EL (cell line): ENCODE measurements at regions not wholly inside any gene's neighbourhood (a gene's known extent, or its start where the extent isn't known, plus 50 kb on each side); places are given as distances from the start of the nearest gene placed in this dataset.
"Not testable (repeated sequence)": the region's sequence is repeated elsewhere in the genome, so short reads cannot be mapped to it uniquely, and the experiment has no call there.

Source experiments
- DNase-seq: peaks from one replicate; pipeline ENCODE4 v3.0.0-alpha.2; 2016

DNA sequence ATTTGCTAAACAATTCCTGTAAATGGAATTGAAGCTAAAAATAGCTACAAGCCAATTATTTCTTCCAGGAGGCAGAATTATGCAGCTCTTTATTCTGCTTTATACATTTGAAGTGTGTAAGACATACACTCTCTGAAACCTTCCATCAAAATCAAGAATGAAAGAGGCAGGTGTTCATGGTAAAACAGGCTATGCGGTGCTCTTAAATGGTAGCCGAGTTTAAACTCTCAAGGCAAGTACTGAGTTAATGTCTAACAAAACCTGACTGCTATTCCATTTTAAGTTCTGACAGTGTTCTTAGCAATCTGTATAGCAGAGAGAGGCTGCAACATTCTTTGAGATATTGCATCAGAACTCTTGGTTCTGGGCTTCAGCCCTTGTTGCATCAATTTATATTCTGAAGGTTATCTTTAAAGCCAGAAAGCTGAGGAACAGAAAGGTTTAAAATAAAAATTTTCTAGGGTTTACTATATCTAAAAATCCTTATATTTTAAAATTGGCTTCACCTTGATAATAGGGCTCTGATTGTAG is 248.3 kb upstream of the CCNG1 start:
- DNase-seq, result no peak

DNA sequence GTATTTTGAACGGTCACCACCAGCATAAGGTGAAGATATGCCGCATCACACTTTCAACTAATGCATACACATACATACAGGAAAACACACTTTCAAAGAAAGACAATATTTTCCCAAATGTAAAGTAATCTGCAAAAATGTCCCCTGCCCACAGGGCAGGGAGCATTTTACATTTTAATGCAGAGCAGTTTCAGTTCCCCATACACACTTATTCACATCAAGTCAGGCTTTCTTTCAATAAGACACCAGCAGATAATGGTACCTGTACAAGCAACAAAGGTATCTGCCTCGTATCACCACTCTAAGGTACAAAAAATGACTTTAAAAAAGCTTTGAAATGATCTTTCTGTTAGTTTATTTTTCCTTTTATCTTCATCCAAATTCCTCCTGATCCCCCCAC is 247.1 kb upstream of the CCNG1 start:
- DNase-seq, result no peak

DNA sequence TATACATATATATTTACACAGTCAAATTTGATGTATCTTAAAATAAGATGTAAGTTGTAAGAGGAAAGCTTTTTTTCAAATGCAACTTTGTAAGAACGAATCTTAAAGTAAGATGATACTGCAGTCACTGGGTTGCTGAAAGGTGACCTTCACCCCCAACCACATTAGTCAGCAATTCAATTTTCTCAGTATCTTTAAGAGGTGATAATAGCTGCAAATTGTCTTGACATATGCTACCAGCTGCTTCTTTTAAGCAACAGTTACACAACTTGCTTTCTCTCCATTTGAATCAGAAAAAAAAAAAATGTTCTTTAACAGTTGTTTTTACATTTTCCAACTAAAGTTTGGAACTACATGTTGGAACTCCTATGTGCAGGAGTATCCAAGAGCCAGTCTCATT is 246.6 kb upstream of the CCNG1 start:
- DNase-seq, result no peak

DNA sequence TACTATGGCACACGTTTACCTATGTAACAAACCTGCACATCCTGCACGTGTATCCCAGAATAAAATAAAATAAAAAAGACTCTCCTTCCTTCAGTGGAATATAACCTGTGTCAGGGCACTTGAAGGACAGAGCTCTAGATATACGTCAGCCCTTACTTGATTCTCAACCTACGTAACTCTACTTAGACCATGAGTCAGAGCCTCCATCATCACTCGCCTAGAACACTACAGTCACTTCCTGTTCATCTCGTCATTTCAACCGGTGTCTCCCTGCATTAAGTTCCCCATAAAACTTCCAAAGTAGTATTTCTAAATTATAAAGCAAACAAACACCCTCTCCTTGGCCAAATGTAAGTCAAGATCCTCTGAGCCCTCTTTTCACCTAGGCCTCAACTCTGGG is 243.5 kb upstream of the CCNG1 start:
- no peak for DNase-seq

DNA sequence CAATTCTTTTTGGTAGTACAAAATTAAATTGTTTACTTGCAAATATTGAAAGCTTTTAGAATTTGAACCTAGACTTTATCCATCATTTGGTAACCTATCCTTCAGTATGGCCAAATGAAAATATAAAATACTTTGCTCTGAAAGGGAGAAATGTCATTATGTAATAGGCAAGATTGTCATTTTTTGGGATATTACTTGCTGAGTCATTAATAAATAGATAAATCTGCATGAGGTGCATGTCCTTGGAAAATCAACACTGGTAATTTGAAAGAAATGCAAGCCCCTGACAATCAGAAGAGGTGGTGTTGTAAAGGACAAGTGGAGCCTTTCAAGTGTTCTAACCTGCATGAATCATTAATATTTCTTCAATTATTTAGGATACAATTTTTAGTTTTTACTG is 231.8 kb upstream of the CCNG1 start:
- no peak for DNase-seq

DNA sequence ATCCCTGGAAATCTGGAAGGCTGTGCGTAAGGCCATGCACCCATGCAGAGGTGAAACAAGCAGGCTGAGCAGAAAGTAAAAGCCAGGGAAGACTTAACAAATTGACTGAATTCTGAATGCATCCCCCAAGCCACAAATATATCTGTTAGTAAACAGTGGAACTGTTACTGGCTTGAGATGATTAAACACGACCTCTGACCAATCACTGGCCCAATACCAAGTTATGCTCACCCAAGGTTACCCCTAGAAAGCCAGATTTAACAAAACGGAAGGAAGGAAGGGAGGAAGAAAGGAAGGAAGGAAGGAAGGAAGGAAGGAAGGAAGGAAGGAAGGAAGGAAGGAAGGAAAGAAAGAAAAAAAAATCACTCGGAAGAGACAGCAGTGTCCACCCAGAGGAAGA is 215.8 kb upstream of the CCNG1 start:
- DNase-seq, result no peak

DNA sequence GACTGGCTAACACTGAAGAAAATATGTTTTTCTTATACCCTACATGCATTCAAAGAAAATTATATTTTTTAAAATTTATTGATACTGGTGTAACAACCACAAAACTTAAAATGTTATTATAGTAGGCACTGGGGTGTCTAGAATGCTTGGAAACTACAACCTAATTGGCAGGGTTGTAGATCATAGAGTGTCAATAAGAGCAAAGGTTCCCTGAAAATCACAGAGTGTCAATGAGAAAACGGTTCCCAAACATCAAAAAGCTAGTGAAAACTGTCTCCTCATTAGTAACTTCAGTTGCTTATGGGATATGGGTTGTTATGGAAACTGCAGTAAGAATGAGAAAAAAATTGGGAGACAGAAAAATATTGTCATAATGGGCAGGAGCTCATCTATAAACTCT is 214.4 kb upstream of the CCNG1 start:
- DNase-seq, result no peak

DNA sequence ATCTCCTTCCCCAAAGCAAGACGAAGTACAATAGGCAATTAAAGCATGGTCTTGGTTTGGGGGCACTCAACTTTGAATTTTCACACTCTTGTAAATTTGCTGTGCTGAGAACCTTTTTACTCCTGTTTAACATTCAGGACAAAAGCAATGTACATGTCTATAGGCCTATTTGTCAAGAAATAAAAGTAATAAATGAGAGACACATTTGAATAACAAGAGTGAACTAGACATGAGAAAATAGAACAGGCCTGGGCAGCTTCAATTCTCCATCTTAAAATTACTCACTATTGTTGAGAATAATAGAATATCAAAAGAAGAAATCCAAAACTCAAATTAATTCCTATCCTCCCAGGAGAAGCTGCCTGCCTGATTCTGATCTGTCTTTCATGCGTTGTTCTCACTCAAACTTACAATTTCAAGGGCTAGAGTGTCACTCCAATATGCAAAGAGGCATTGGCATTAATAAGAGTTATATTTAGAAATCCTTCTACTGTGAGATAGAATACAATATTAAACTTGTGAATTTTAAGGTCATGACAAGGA is 192.9 kb upstream of the CCNG1 start:
- no peak for DNase-seq

DNA sequence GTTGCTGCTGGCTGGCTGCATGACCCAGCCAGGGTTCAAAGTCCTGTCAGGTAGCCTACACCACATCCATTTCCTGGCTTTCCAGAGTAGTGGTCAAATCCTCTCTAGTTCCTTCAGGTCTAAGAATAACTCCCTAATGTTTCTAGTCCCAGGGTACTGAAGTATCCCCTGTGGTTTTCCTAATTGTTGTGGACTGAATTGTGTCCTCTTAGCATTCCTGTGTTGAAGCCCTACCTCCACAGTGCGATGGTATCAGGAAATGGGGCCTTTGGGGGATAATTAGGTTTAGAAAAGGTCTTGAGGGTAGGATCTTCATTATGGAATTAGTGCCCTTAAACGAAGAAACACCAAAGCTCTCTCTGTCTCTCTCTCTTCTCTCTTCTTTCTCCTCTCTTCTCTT is 191.8 kb upstream of the CCNG1 start:
- no peak for DNase-seq

DNA sequence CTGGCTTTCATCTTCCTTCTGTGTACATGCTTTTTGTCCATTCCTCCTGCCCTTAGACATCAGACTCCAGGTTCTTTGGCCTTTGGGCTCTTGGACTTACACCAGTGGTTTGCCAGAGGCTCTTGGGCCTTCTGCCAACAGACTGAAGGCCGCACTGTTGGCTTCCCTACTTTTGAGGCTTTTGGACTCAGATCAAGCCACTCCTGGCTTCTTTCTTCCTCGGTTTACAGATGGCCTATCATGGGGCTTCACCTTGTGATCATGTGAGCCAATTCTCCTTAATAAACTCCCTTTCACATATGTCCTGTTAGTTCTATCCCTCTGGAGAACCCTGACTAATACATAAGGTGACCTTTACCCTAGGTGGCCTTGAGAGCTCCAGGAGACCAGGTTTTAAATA is 189.1 kb upstream of the CCNG1 start:
- no peak for DNase-seq

DNA sequence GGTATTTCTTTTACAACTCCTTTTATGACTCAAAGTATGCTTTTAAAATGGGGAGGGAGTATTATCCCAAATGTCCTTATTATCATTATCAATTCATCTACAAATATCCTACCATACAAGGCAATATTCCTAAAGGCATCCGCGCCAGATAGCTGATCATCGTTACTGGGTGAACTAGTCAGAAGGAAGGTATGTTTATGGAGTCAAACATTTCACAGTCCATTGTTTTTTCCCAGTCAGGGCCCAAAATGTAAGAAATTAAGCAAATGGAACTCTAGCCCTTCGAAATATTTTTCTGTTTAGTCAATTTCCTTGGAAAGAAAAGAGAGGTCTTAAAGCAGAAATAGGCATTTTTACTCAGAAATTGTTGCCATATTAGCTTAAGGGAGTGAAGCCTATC is 188.5 kb upstream of the CCNG1 start:
- DNase-seq, result peak; percentile 15

DNA sequence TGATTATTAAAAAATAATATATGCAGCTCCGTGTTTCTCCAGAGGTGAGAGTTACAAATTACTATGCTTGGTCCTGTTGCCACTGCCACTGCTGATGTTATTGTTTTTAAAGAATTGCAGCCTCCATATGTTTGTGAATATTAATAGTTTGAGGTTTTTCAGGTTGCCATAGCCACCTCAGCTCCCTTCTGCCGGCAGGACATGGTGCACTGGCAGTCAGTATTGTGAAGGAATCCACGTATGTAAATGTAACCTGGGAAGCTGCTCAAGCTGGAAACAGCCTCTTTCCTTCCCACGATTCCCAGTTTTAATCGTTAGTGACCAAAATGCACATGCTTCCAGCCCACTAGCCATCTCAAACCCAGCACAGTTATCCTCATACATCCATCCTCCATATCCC is 184.4 kb upstream of the CCNG1 start:
- no peak for DNase-seq

DNA sequence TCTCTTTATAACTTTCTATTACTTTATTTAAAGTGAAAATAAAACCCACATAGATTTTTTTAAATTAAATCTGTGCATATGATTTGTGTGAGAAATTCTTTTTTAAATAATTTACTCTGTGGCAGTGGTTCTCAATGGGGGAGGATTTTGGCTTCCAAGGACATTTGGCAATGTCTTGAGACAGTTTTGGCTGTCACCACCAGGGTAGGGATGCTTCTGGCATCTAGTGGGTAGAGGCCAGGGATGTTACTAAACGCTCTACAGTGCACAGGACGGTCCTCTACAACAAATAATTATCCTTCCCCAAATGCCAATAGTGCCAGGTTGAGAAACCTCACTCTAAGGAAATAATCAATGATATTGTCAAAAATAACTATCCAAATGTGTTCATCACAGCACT is 177.9 kb upstream of the CCNG1 start:
- DNase-seq, result no peak

DNA sequence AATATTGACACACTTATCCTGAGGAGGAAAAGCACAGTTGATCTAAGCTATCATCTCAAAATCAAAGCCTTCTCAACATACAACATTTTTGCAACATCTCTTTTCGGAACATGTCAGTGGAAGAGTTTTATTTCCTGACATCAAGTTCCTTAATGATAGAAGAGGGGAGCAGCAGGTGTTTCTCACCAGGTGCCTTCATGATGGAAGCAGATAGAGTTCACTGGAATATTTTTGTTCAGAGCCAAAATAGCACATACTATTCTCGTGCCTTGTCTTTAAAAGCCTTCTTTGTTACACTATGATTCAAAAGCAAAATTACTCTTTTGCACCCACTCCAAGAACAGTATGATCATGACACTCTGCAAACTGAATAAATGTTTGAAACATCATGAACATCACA is 176.9 kb upstream of the CCNG1 start:
- DNase-seq, result no peak

DNA sequence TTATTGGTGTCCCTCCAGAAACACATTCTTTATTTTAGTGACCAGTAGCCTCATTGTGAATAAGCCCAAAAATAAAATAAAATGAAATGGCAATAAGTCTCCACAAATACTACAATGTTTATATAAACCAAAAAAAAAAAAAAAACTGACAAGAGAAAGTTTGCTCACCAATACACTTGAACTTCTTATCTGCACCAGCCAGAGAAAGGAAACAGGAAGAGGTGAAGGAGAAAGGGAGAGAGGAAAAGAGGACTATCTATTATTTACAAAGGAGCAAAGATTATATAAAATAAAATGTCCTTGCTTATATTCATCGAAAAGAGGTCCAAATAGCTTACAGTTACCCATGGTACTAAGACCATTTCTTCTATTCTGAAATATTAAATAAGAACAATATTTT is 176.4 kb upstream of the CCNG1 start:
- DNase-seq, result no peak

DNA sequence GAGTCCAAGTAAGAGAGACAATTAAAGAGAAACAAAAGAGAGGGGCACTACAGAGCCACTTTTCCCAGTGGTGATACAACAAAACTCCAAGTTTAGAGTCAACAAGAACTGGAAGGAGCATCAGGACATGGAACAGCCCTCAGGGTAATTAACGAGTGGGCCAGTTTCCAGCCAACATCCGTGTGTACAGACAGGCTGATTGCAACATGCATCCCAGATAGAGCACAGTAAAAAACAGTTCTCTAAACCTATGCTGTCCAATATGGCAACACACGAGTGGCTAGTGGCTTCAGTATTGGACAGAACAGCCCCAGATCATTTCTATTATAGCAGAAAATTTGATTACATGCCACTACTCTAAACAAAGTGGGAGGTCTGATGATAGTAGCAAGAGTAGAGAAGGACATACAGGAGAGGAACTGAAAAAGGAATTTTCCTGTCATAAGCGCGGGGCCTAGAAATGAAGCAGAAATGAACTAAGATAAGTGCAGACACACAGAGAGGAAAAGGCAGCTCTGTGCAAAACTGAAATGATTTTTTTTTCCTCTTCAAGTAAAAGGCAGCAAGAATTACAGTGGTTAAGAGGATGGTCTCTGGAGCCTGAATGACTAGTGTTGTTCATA is 175.6 kb upstream of the CCNG1 start:
- DNase-seq, result no peak

DNA sequence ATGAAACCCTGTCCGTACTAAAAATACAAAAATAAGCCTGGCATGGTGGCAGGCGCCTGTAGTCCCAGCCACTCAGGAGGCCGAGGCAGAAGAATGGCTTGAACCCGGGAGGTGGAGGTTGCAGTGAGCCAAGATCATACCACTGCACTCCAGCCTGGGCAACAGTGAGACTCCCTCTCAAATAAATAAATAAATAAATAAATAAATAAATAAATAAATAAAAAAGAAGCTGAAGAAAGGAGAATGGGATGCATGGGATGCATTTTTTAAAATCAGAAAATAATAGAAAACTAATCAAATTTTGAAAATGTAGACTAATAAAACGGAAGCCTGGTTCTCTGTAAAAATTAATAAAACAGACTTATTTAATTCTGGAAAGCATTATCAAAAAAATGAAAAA is 171.1 kb upstream of the CCNG1 start:
- DNase-seq, result not testable (repeated sequence)

DNA sequence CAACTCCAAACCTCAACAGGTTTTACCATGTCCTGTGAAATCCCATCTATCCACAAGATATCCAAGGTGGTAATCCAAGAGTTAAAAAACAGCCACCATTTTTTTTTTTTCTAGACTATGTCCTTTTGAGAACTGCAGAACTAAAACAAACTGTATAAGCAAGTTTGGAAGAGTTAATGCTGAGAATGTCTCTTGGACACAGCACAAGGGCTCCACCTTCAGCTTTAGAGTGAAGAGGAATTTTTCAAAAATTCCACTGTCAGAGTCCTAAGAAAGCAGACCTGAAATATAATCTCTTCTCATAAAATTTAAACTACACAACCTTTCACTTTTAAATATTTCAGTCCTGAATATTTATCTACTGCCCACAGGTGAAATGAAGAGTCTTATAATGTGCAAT is 167.8 kb upstream of the CCNG1 start:
- DNase-seq, result no peak

DNA sequence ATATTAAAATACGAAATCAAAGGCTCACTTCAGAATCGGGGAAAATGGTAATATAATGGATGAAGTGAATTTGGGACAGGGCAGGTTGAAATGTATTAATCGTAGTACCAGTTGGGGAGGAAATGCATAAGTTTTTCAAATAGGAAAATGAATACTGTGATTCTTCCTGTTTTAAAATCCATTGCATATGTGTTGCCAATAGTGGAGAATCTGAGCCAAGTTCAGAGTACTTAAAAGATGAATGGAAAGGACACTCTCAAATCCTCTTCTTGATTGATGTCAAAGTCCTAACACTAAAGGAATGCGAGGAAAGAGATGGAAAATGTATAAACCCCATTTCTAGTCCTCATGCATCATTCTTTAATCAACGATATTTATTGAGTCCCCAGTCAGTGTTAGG is 160.9 kb upstream of the CCNG1 start:
- DNase-seq, result no peak

DNA sequence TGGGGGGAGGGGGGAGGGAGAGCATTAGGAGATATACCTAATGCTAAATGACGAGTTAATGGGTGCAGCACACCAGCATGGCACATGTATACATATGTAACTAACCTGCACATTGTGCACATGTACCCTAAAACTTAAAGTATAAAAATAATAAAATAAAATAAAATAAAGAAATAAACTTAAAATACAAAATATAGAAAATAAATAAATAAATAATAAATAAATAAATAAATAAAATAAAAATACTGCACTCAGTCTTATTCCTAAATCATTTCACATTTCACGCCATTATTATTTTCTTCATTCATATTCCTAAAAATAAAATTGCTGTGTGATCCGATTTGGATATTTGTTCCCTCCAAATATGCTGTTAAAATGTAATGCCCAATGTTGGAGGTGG is 156.5 kb upstream of the CCNG1 start:
- DNase-seq, result not testable (repeated sequence)

DNA sequence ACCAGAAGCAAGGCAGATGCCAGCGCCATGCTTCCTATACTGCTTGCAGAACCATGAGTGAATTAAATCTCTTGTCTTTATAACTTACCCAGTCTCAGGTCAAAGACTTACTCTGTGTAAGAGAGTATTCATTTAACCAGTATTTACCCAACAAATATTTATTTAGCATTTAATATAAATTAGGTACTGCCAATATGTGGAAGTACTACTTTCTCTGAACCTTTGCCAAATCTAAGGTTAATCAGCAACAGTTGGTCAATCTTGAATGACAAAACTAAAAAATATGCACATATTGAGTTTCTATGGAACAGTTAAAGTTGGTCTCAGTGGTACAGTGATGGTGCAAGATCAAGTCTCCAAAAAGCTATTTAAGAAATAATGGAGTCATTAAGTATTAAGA is 155.9 kb upstream of the CCNG1 start:
- no peak for DNase-seq

DNA sequence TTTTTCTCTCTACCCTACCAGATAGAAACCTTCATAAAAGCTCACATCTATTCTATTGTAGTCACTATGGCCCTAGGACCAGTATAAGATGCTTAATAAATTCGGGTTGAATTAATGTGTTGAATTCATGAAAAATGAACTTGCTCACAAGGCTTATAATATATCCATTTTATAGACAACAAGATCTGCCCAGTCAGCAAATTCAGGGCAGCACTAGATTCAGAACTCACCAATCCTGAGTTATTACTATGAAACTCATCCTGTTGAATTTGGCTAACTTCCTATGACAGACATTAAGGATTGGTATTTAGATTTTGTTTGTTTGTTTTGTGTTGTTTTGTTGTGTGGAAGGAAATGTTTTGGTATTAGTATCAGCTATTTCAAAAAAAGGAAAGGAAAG is 143.6 kb upstream of the CCNG1 start:
- DNase-seq, result no peak

DNA sequence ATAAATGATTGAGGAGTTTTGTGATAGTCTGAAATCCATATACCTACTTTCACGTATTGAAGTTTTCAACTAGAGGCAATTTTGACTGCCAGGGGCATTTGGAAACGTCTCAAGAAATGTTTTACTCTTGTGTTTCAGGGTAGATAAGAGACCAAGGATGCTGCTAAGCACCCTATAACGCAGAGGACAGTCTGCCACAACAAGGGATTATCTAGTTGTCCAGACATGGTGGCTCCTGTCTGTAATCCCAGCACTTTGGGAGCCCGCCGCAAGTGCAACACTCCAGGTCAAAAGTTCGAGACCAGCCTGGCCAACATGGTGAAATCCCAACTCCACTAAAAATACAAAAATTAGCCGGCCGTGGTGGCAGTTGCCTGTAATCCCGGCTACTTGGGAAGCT is 133.7 kb upstream of the CCNG1 start:
- DNase-seq, result no peak

DNA sequence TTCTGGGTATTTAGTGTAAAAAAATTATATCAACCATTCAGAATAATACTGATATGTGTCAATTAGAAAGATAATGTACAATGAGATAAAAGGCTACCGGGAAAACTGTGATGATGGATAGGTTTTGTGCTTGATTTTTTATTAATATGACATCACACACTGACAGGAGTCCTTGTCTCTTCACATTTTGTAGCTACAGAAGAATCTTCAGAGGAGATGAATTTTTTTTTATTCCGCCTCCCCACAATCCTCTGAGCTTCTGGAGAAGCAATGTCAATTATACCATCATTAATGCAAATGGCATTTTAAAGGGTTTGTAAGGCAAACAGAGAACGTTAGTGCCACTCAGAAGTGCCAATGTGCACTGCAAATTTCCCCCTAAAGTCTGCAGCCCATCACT is 131.7 kb upstream of the CCNG1 start:
- no peak for DNase-seq

DNA sequence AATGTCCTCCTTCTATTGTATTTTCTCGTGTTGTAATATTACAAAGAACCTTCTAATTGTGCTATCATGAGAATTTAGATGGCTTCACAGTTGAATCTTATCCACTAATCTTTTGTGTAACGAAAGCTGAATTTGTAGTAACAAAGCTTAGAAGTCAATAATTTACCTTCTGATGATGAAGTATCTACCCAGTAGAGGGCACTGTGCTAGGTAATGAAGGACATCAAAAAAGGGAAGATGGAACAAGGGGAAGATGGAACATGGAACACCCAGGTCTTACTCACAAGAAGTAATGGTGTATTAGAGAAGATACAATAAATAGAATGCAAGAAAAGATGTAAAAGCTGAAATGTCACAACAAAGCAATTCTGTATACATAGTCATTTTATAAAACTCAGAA is 131.0 kb upstream of the CCNG1 start:
- peak; percentile 2 for DNase-seq
